Loucy (cell line): ENCODE measurements at regions not wholly inside any gene's neighbourhood (a gene's known extent, or its start where the extent isn't known, plus 50 kb on each side); places are given as distances from the start of the nearest gene placed in this dataset.

Source experiments
- EZH2phosphoT487 ChIP-seq: fragments of 200-600 bp; IDR thresholded peaks from 2 replicates; pipeline ENCODE4 v1.6.1; 2018; ENCODE audit warnings: antibody characterized with exemption, mild to moderate bottlenecking, moderate library complexity, borderline replicate concordance
- TF ChIP-seq, protein P1 (sequence below): fragments of 200-600 bp; sonication (generic); conservative IDR thresholded peaks from 2 replicates; pipeline ENCODE4 v1.5.1; 2014; ENCODE audit warnings: mild to moderate bottlenecking, antibody characterized with exemption, low read length

DNA sequence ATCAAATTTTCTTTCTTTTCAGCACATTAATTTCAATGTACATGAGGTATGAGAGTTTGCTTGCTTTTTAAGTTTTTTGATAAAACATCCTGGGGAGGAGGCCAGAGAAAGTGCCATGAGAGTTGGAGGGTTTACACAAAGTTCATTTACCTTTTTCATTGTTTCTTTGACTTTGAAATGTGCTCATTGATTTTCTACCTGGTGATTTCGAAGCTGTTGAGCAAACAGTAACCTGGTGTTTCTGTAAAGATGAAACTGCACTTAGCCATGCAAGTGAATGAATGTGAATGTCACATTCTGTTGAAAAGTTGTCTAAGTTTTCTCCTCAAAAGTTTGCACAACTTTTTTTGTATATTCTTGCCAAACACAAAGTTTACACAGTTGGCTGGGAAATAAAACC, 797.0 kb downstream of the METTL4 start:
- TF ChIP-seq, protein P1, sequence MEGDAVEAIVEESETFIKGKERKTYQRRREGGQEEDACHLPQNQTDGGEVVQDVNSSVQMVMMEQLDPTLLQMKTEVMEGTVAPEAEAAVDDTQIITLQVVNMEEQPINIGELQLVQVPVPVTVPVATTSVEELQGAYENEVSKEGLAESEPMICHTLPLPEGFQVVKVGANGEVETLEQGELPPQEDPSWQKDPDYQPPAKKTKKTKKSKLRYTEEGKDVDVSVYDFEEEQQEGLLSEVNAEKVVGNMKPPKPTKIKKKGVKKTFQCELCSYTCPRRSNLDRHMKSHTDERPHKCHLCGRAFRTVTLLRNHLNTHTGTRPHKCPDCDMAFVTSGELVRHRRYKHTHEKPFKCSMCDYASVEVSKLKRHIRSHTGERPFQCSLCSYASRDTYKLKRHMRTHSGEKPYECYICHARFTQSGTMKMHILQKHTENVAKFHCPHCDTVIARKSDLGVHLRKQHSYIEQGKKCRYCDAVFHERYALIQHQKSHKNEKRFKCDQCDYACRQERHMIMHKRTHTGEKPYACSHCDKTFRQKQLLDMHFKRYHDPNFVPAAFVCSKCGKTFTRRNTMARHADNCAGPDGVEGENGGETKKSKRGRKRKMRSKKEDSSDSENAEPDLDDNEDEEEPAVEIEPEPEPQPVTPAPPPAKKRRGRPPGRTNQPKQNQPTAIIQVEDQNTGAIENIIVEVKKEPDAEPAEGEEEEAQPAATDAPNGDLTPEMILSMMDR, result no peak
- TF ChIP-seq EZH2phosphoT487, result no peak
